H9 (cell line): ENCODE measurements at regions not wholly inside any gene's neighbourhood (a gene's known extent, or its start where the extent isn't known, plus 50 kb on each side); places are given as distances from the start of the nearest gene placed in this dataset.

Source experiments
- DNase-seq: peaks from one replicate; pipeline ENCODE4 v3.0.0-alpha.2; 2017
- H2AFZ ChIP-seq: one replicate; pipeline ENCODE4 v1.6.1; 2013; ENCODE audit warnings: mild to moderate bottlenecking, low read length, control low read depth, moderate library complexity
- H2AK5ac ChIP-seq: 2 replicates; pipeline ENCODE4 v1.6.1; 2013; ENCODE audit warnings: low read length, control low read depth, mixed read lengths; ENCODE audit not compliant: insufficient read length
- H2BK120ac ChIP-seq: one replicate; pipeline ENCODE4 v1.6.1; 2013; ENCODE audit warnings: low read depth, mild to moderate bottlenecking, low read length, control low read depth, inconsistent platforms; ENCODE audit not compliant: poor library complexity, severe bottlenecking
- H2BK12ac ChIP-seq: 2 replicates; pipeline ENCODE4 v1.6.1; 2013; ENCODE audit warnings: low read length, control low read depth, mixed read lengths, low read depth; ENCODE audit not compliant: insufficient read length
- H2BK15ac ChIP-seq: 2 replicates; pipeline ENCODE4 v1.6.1; 2013; ENCODE audit warnings: low read depth, low read length, control low read depth
- H2BK20ac ChIP-seq: one replicate; pipeline ENCODE4 v1.6.1; 2013; ENCODE audit warnings: low read depth, mild to moderate bottlenecking, low read length, control low read depth, inconsistent platforms; ENCODE audit not compliant: poor library complexity, severe bottlenecking
- H2BK5ac ChIP-seq: 2 replicates; pipeline ENCODE4 v1.6.1; 2013; ENCODE audit warnings: low read length, control low read depth, mixed read lengths; ENCODE audit not compliant: insufficient read length
- H3K14ac ChIP-seq: 2 replicates; pipeline ENCODE4 v1.6.1; 2013; ENCODE audit warnings: low read length, control low read depth; ENCODE audit not compliant: insufficient read depth
- H3K18ac ChIP-seq: 2 replicates; pipeline ENCODE4 v1.6.1; 2013; ENCODE audit warnings: low read depth, mild to moderate bottlenecking, mixed read lengths, low read length, control low read depth; ENCODE audit not compliant: insufficient read length
- H3K23ac ChIP-seq: 2 replicates; pipeline ENCODE4 v1.6.1; 2013; ENCODE audit warnings: low read length, control low read depth, mixed read lengths, low read depth; ENCODE audit not compliant: insufficient read length
- H3K23me2 ChIP-seq: 2 replicates; pipeline ENCODE4 v1.6.1; 2013; ENCODE audit warnings: low read depth, mild to moderate bottlenecking, mixed read lengths, low read length, control low read depth; ENCODE audit not compliant: insufficient read length, poor library complexity, severe bottlenecking
- H3K27ac ChIP-seq: 2 replicates; pipeline ENCODE4 v1.5.1; 2013; ENCODE audit warnings: low read length, control low read depth, mixed read lengths, low read depth; ENCODE audit not compliant: insufficient read length
- H3K27me3 ChIP-seq: 2 replicates; pipeline ENCODE4 v1.6.1; 2013; ENCODE audit warnings: low read length, control low read depth, inconsistent platforms; ENCODE audit not compliant: insufficient read depth
- H3K4ac ChIP-seq: 2 replicates; pipeline ENCODE4 v1.6.1; 2013; ENCODE audit warnings: low read depth, mild to moderate bottlenecking, control low read depth, inconsistent platforms, low read length, moderate library complexity
- H3K4me1 ChIP-seq: 2 replicates; pipeline ENCODE4 v1.6.1; 2013; ENCODE audit warnings: low read length, control low read depth, inconsistent platforms; ENCODE audit not compliant: insufficient read depth
- H3K4me2 ChIP-seq: 2 replicates; pipeline ENCODE4 v1.6.1; 2013; ENCODE audit warnings: low read length, control low read depth, mixed read lengths; ENCODE audit not compliant: insufficient read length, insufficient read depth
- H3K56ac ChIP-seq: 2 replicates; pipeline ENCODE4 v1.6.1; 2013; ENCODE audit warnings: low read depth, mild to moderate bottlenecking, mixed read lengths, low read length, control low read depth; ENCODE audit not compliant: insufficient read length
- H3K79me1 ChIP-seq: 2 replicates; pipeline ENCODE4 v1.6.1; 2013; ENCODE audit warnings: low read depth, mild to moderate bottlenecking, moderate library complexity, low read length, control low read depth, inconsistent platforms; ENCODE audit not compliant: insufficient read depth, poor library complexity, severe bottlenecking
- H3K79me2 ChIP-seq: 2 replicates; pipeline ENCODE4 v1.6.1; 2013; ENCODE audit warnings: low read length, control low read depth, inconsistent platforms; ENCODE audit not compliant: insufficient read depth
- H3K9ac ChIP-seq: 2 replicates; pipeline ENCODE4 v1.6.1; 2013; ENCODE audit warnings: low read length, control low read depth, mixed read lengths; ENCODE audit not compliant: insufficient read length; ENCODE audit errors: extremely low read depth
- H3K9me3 ChIP-seq: one replicate; pipeline ENCODE4 v1.6.1; 2013; ENCODE audit warnings: low read depth, low read length, inconsistent platforms; ENCODE audit not compliant: control insufficient read depth
- H3T11ph ChIP-seq: one replicate; pipeline ENCODE4 v1.6.1; 2013; ENCODE audit warnings: mild to moderate bottlenecking, low read length, control low read depth, inconsistent platforms
- H4K20me1 ChIP-seq: one replicate; pipeline ENCODE4 v1.6.1; 2013; ENCODE audit not compliant: control insufficient read depth, insufficient read length, insufficient read depth
- H4K5ac ChIP-seq: 2 replicates; pipeline ENCODE4 v1.6.1; 2013; ENCODE audit warnings: low read depth, mild to moderate bottlenecking, mixed read lengths, low read length, control low read depth; ENCODE audit not compliant: insufficient read length
- H4K8ac ChIP-seq: replicated peaks from 2 replicates; pipeline ENCODE4 v1.6.1; 2013; ENCODE audit warnings: low read length, control low read depth, mixed read lengths, low read depth; ENCODE audit not compliant: insufficient read length
- H4K91ac ChIP-seq: 2 replicates; pipeline ENCODE4 v1.6.1; 2013; ENCODE audit warnings: low read depth, mild to moderate bottlenecking, moderate library complexity, mixed read lengths, low read length, control low read depth; ENCODE audit not compliant: insufficient read length
- H3K27ac Mint-ChIP-seq, 3 experiments: 2 replicates in 2 of 3; 3 replicates in 1 of 3; pipeline ENCODE4 v1.8.0; 2020 to 2021; ENCODE audit warnings: mixed read lengths in 3 of 3, mild to moderate bottlenecking in 1 of 3, moderate library complexity in 1 of 3
- H3K27me3 Mint-ChIP-seq: 2 replicates; pipeline ENCODE4 v1.8.0; 2021; ENCODE audit warnings: low read depth, mild to moderate bottlenecking, moderate library complexity, mixed read lengths
- H3K36me3 Mint-ChIP-seq, 3 experiments: 2 replicates in 2 of 3; 3 replicates in 1 of 3; pipeline ENCODE4 v1.8.0; 2020 to 2021; ENCODE audit warnings: low read depth in 3 of 3, mixed read lengths in 3 of 3; ENCODE audit not compliant: insufficient read depth in 1 of 3
- H3K4me1 Mint-ChIP-seq, 2 experiments: 2 replicates each; pipeline ENCODE4 v1.8.0; 2020; ENCODE audit warnings: mixed read lengths in 2 of 2
- H3K4me3 Mint-ChIP-seq, 2 experiments: 2 replicates in 1 of 2; 3 replicates in 1 of 2; pipeline ENCODE4 v1.8.0; 2020 to 2021; ENCODE audit warnings: mild to moderate bottlenecking in 2 of 2, mixed read lengths in 2 of 2, moderate library complexity in 1 of 2
- H3K9me3 Mint-ChIP-seq, 2 experiments: 2 replicates in 1 of 2; 3 replicates in 1 of 2; pipeline ENCODE4 v1.8.0; 2020; ENCODE audit warnings: mild to moderate bottlenecking in 2 of 2, mixed read lengths in 2 of 2, moderate library complexity in 1 of 2
- CTCF ChIP-seq: fragments of 200-600 bp; sonication (generic); conservative IDR thresholded peaks from 3 replicates; pipeline ENCODE4 v1.8.0; 2021; ENCODE audit warnings: antibody characterized with exemption, mild to moderate bottlenecking
- WGBS: extraction: QIAGEN DNeasy Blood & Tissue Kit; methylation state at CpG from one replicate; pipeline ENCODE4 v1.1.7; 2013; ENCODE audit warnings: missing lambda C conversion rate, low lambda C conversion rate, mixed read lengths; ENCODE audit not compliant: insufficient read length; ENCODE audit errors: extremely low coverage; 5-methylcytosine and 5-hydroxymethylcytosine counted together

DNA sequence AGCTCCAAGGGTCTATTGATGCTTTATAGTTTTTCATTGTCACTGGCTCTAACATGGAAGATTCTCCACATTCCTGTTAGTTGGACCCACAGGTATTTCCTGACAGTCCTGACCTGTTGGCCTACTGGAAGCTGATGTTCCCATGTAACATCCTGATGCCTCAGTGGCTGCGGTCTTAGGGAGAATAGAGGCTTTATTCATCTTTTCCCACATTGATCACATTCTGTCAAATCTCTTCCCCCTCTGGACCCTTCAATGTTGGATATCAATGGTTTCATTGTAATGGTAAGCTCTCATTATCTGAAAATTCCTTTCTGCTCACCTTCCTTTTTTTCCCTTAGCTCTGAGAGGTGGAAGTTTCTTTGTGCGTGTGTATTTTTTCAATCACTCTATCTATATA, 280.9 kb upstream of the TBX3 start:
- no peaks in the 10 kb centered on the region for H3K36me3 Mint-ChIP-seq
- Histone ChIP-seq H3K4ac (no peak overlapping the region), H2BK5ac (no peak overlapping the region), H2BK12ac (no peak overlapping the region), H4K91ac (no peak overlapping the region), H2BK120ac (no peak overlapping the region), H2AFZ (no peak overlapping the region), H3K9me3 (no peaks in the 10 kb centered on the region), H3K4me1 (no peaks in the 10 kb centered on the region; the same call in 1 of the 2 replicates), H2BK20ac (no peak overlapping the region), H3K56ac (no peak overlapping the region), H3K18ac (no peak overlapping the region), H4K20me1 (no peaks in the 10 kb centered on the region), H3K27me3 (0 out of 2 replicates have a peak, but pooled peaks cover 2% of the 10 kb centered on the region), H3K23me2 (no peaks in the 10 kb centered on the region), H3K23ac (no peak overlapping the region), H4K8ac (no peak overlapping the region), H3K9ac (no peak overlapping the region), H2AK5ac (no peak overlapping the region), H4K5ac (no peak overlapping the region), H2BK15ac (no peak overlapping the region), H3K14ac (no peak overlapping the region), H3K27ac (no peak overlapping the region), H3K4me2 (no peak overlapping the region), H3T11ph (no peak overlapping the region), H3K79me1 (no peaks in the 10 kb centered on the region), H3K79me2 (no peaks in the 10 kb centered on the region)
- DNase-seq: no peak
- H3K27ac Mint-ChIP-seq: no peak overlapping the region
- no CpG with 5 or more reads among the region's 2 CpGs for WGBS
- H3K4me3 Mint-ChIP-seq: no peak overlapping the region
- no peak for TF ChIP-seq CTCF
- H3K4me1 Mint-ChIP-seq: peaks cover 0 to 3% of the 10 kb centered on the region in 2 experiments; a peak in 1 of 4 replicates
- H3K27me3 Mint-ChIP-seq: no peaks in the 10 kb centered on the region; the same call in none of the 2 replicates
- H3K9me3 Mint-ChIP-seq: no peaks in the 10 kb centered on the region
